ENCODE measurements at regions not wholly inside any gene's neighbourhood (a gene's known extent, or its start where the extent isn't known, plus 50 kb on each side); places are given as distances from the start of the nearest gene placed in this dataset.

GRCh38 chr1:239718571-239718970, 332.2 kb downstream of the CHRM3 start:
- Histone ChIP-seq H3K9me3 (ENCODE audit: low read depth) (no peaks in the 10 kb centered on the region), H3K4me3 (no peak overlapping the region), H3K9ac (no peak overlapping the region), H2AFZ (replicated peaks) (no peak overlapping the region), H3K27me3 (no peaks in the 10 kb centered on the region), H3K36me3 (no peaks in the 10 kb centered on the region), H3K4me1 (no peaks in the 10 kb centered on the region), H4K20me1 (ENCODE audit: low read depth) (no peaks in the 10 kb centered on the region), H3K79me2 (ENCODE audit: low read depth) (no peaks in the 10 kb centered on the region), H3F3A (ENCODE audit: low read depth) (no peaks in the 10 kb centered on the region), H3K4me2 (no peak overlapping the region), H3K27ac (no peak overlapping the region)
- H3K36me3 Mint-ChIP-seq = no peaks in the 10 kb centered on the region
- H3K27me3 Mint-ChIP-seq (ENCODE audit: insufficient read depth, low read depth) = no peaks in the 10 kb centered on the region
- no peak overlapping the region for H3K4me3 Mint-ChIP-seq
- no peaks in the 10 kb centered on the region for H3K9me3 Mint-ChIP-seq
- no peak overlapping the region for H3K27ac Mint-ChIP-seq
- no peak for DNase-seq (ENCODE audit: low spot score)
- no peak for TF ChIP-seq CTCF (IDR thresholded peaks at IDR 0.05)
- no peak for TF ChIP-seq EZH2phosphoT487 (IDR thresholded peaks at IDR 0.05)
- TF ChIP-seq EZH2 (IDR thresholded peaks at IDR 0.05) = no peak
- no peaks in the 10 kb centered on the region for H3K4me1 Mint-ChIP-seq

- Mint-ChIP-seq H3K27me3 (ENCODE audit: insufficient read depth, low read depth) (no peaks in the 10 kb centered on the region), H3K4me1 (no peaks in the 10 kb centered on the region), H3K9me3 (no peaks in the 10 kb centered on the region), H3K27ac (no peak overlapping the region), H3K4me3 (no peak overlapping the region), H3K36me3 (no peaks in the 10 kb centered on the region)
- H3K4me1 ChIP-seq = no peaks in the 10 kb centered on the region
- no peak overlapping the region for H3K4me3 ChIP-seq
- no peak overlapping the region for H3K9ac ChIP-seq
- no peaks in the 10 kb centered on the region for H3F3A ChIP-seq (ENCODE audit: low read depth)
- no peak overlapping the region for H3K4me2 ChIP-seq
- no peaks in the 10 kb centered on the region for H4K20me1 ChIP-seq (ENCODE audit: low read depth)
- no peaks in the 10 kb centered on the region for H3K79me2 ChIP-seq (ENCODE audit: low read depth)
- H3K36me3 ChIP-seq = no peaks in the 10 kb centered on the region
- H3K9me3 ChIP-seq (ENCODE audit: low read depth) = no peaks in the 10 kb centered on the region
- H3K27me3 ChIP-seq = no peaks in the 10 kb centered on the region
- DNase-seq (ENCODE audit: low spot score) = no peak
- no peak overlapping the region for H3K27ac ChIP-seq
- TF ChIP-seq EZH2 (IDR thresholded peaks at IDR 0.05) (no peak), EZH2phosphoT487 (IDR thresholded peaks at IDR 0.05) (no peak), CTCF (IDR thresholded peaks at IDR 0.05) (no peak)
- H2AFZ ChIP-seq (replicated peaks) = no peak overlapping the region
Observed at GRCh38 chr1:239718997-239719628, 332.7 kb downstream of the CHRM3 start.

- Histone ChIP-seq H3K27me3 (no peaks in the 10 kb centered on the region), H4K20me1 (ENCODE audit: low read depth) (no peaks in the 10 kb centered on the region), H3K36me3 (no peaks in the 10 kb centered on the region), H3K4me3 (no peak overlapping the region), H3K27ac (no peak overlapping the region), H2AFZ (replicated peaks) (no peak overlapping the region), H3K79me2 (ENCODE audit: low read depth) (no peaks in the 10 kb centered on the region), H3K4me2 (no peak overlapping the region), H3K4me1 (no peaks in the 10 kb centered on the region), H3K9me3 (ENCODE audit: low read depth) (no peaks in the 10 kb centered on the region), H3K9ac (no peak overlapping the region), H3F3A (ENCODE audit: low read depth) (no peaks in the 10 kb centered on the region)
- H3K4me1 Mint-ChIP-seq = no peaks in the 10 kb centered on the region
- H3K27me3 Mint-ChIP-seq (ENCODE audit: insufficient read depth, low read depth) = no peaks in the 10 kb centered on the region
- H3K4me3 Mint-ChIP-seq = no peak overlapping the region
- H3K27ac Mint-ChIP-seq = no peak overlapping the region
- no peak for TF ChIP-seq CTCF (IDR thresholded peaks at IDR 0.05)
- TF ChIP-seq EZH2phosphoT487 (IDR thresholded peaks at IDR 0.05) = no peak
- TF ChIP-seq EZH2 (IDR thresholded peaks at IDR 0.05) = no peak
- DNase-seq (ENCODE audit: low spot score) = no peak
- H3K9me3 Mint-ChIP-seq = no peaks in the 10 kb centered on the region
- H3K36me3 Mint-ChIP-seq = no peaks in the 10 kb centered on the region
Observed at GRCh38 chr1:239719642-239720258, 333.4 kb downstream of the CHRM3 start.
